ENCODE measurements at regions not wholly inside any gene's neighbourhood (a gene's known extent, or its start where the extent isn't known, plus 50 kb on each side); places are given as distances from the start of the nearest gene placed in this dataset.
A peak's percentile ranks its signal among the peaks of the same experiment; 100 is the strongest.

GRCh38 chr12:126483145-126484068 is 1418.2 kb downstream of the AACS start:
- H3K79me2 ChIP-seq (ENCODE audit: insufficient read depth, low read length), result no peaks in the 10 kb centered on the region
- H3K36me3 Mint-ChIP-seq (ENCODE audit: insufficient read depth in 1 of 3, low read depth in 3 of 3), result no peaks in the 10 kb centered on the region
- H3K4me2 ChIP-seq (ENCODE audit: insufficient read depth, insufficient read length, low read length), result no peak overlapping the region
- H2BK5ac ChIP-seq (ENCODE audit: insufficient read length, low read length), result no peak overlapping the region
- WGBS (ENCODE audit: extremely low coverage, insufficient read length, low lambda C conversion rate), result no CpG with 5 or more reads among the region's 17 CpGs
- no peak overlapping the region for H3K4me3 Mint-ChIP-seq
- no peaks in the 10 kb centered on the region; the same call in 1 of the 2 replicates for H3K4me1 ChIP-seq (ENCODE audit: insufficient read depth, low read length)
- H4K5ac ChIP-seq (ENCODE audit: insufficient read length, low read depth, low read length), result no peak overlapping the region
- H3T11ph ChIP-seq (ENCODE audit: low read length), result no peak overlapping the region
- peaks cover 16 to 22% of the 10 kb centered on the region in 2 experiments for H3K4me1 Mint-ChIP-seq
- H3K27ac ChIP-seq (ENCODE audit: insufficient read length, low read depth, low read length), result no peak overlapping the region
- no peak for TF ChIP-seq CTCF (conservative IDR thresholded peaks at IDR 0.05)
- no peaks in the 10 kb centered on the region for H3K79me1 ChIP-seq (ENCODE audit: insufficient read depth, low read depth, low read length, poor library complexity, severe bottlenecking)
- no peaks in the 10 kb centered on the region for H3K23me2 ChIP-seq (ENCODE audit: insufficient read length, low read depth, low read length, poor library complexity, severe bottlenecking)
- peak overlapping the region in 1 of 3 experiments; percentile 35; a peak in 1 of 7 replicates for H3K27ac Mint-ChIP-seq
- H3K4ac ChIP-seq (ENCODE audit: low read depth, low read length), result no peak overlapping the region
- H3K9me3 Mint-ChIP-seq, result no peaks in the 10 kb centered on the region; a peak in 1 of 5 replicates
- H3K9ac ChIP-seq (ENCODE audit: extremely low read depth, insufficient read length, low read length), result no peak overlapping the region
- no peak overlapping the region for H4K91ac ChIP-seq (ENCODE audit: insufficient read length, low read depth, low read length)
- DNase-seq, result no peak
- H3K9me3 ChIP-seq (ENCODE audit: control insufficient read depth, low read depth, low read length), result no peaks in the 10 kb centered on the region
- no peak overlapping the region for H2BK15ac ChIP-seq (ENCODE audit: low read depth, low read length)
- H3K27me3 Mint-ChIP-seq (ENCODE audit: low read depth), result no peaks in the 10 kb centered on the region; the same call in 1 of the 2 replicates
- H2BK120ac ChIP-seq (ENCODE audit: low read depth, low read length, poor library complexity, severe bottlenecking), result no peak overlapping the region
- no peak overlapping the region for H3K18ac ChIP-seq (ENCODE audit: insufficient read length, low read depth, low read length)
- H3K14ac ChIP-seq (ENCODE audit: insufficient read depth, low read length), result no peak overlapping the region
- H3K23ac ChIP-seq (ENCODE audit: insufficient read length, low read depth, low read length), result no peak overlapping the region
- no peak overlapping the region for H2BK20ac ChIP-seq (ENCODE audit: low read depth, low read length, poor library complexity, severe bottlenecking)
- H3K27me3 ChIP-seq (ENCODE audit: insufficient read depth, low read length), result no peaks in the 10 kb centered on the region
- no peak overlapping the region for H4K8ac ChIP-seq (replicated peaks; ENCODE audit: insufficient read length, low read depth, low read length)
- no peak overlapping the region for H3K56ac ChIP-seq (ENCODE audit: insufficient read length, low read depth, low read length)
- no peak overlapping the region for H2BK12ac ChIP-seq (ENCODE audit: insufficient read length, low read depth, low read length)
- no peaks in the 10 kb centered on the region for H4K20me1 ChIP-seq (ENCODE audit: control insufficient read depth, insufficient read depth, insufficient read length)
- H2AK5ac ChIP-seq (ENCODE audit: insufficient read length, low read length), result no peak overlapping the region
- no peak overlapping the region for H2AFZ ChIP-seq (ENCODE audit: low read length)

Data from H9 (cell line).